Lower leg skin (tissue), 4 donors: ENCODE measurements at regions not wholly inside any gene's neighbourhood (a gene's known extent, or its start where the extent isn't known, plus 50 kb on each side); places are given as distances from the start of the nearest gene placed in this dataset.

Source experiments
- DNase-seq, 2 donors: peaks; one replicate each; pipeline ENCODE4 v3.0.0-alpha.2; 2019; ENCODE audit warnings: low spot score in 2 of 2
- H3K4me3 ChIP-seq: fragments of 200-600 bp; sonication (generic); 2 replicates; pipeline ENCODE4 v1.5.1; 2017; ENCODE audit warnings: mild to moderate bottlenecking, low read depth; ENCODE audit not compliant: poor library complexity, severe bottlenecking
- CTCF ChIP-seq, 3 donors: fragments of 450-650 bp; IDR thresholded peaks; one replicate each; pipeline ENCODE4 v1.5.1; 2016; ENCODE audit warnings: antibody characterized with exemption in 3 of 3, mild to moderate bottlenecking in 3 of 3, moderate library complexity in 2 of 3
- POLR2A ChIP-seq, 2 donors: fragments of 450-650 bp; IDR thresholded peaks; one replicate each; pipeline ENCODE4 v1.6.1; 2016 to 2017; ENCODE audit warnings: antibody characterized with exemption in 2 of 2, mild to moderate bottlenecking in 1 of 2, moderate library complexity in 1 of 2
- WGBS, 2 donors: methylation state at CpG; one replicate each; pipeline ENCODE4 v1.1.5; 2018; 5-methylcytosine and 5-hydroxymethylcytosine counted together
- intact Hi-C: fragments of 100-400 bp; cut with DNase I; formaldehyde crosslinking; loops from one replicate; pipeline ENCODE4 v1.15.0; 2023; ENCODE audit warnings: low total_unique reads

GRCh38 chr10:10778959-10779358 lies 238.7 kb upstream of the CELF2 start:
- no peak for TF ChIP-seq CTCF (IDR thresholded peaks at IDR 0.05)
- TF ChIP-seq POLR2A (IDR thresholded peaks at IDR 0.05) = no peak
- DNase-seq = no peak
- intact Hi-C loops = no loop called here
- H3K4me3 ChIP-seq = no peak overlapping the region
- 74 to 95% methylated on average over 2 of the region's 2 CpGs for WGBS, 2 donors

DNA sequence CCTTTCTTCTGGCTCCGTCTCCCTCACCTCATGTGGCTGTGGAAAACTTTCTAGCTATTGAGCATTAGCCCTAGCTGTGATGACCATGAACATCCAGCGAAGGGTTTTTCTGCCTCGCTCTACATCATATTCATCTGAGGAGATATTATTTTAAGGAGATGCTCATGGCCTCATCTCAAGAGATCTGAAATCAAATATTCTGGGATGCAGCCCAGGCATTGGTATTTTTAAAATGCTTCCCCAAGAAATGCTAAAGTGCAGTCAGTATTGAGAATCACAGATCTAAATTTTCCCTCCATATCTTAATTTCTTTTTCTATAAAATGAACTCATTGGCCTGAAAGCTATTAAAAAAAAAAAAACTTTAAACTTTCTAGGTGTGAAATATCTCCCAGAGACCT lies 238.2 kb upstream of the CELF2 start:
- no peak overlapping the region for H3K4me3 ChIP-seq
- intact Hi-C loops = no loop called here
- WGBS, 2 donors = 97 to 99% methylated on average over 3 of the region's 3 CpGs
- DNase-seq = no peak
- TF ChIP-seq POLR2A (IDR thresholded peaks at IDR 0.05) = no peak
- TF ChIP-seq CTCF (IDR thresholded peaks at IDR 0.05) = no peak

GRCh38 chr10:10780746-10781145 lies 236.9 kb upstream of the CELF2 start:
- no peak for TF ChIP-seq POLR2A (IDR thresholded peaks at IDR 0.05)
- no peak for TF ChIP-seq CTCF (IDR thresholded peaks at IDR 0.05)
- intact Hi-C loops = no loop called here
- WGBS, 2 donors = 81 to 84% methylated on average over 3 of the region's 3 CpGs
- no peak overlapping the region for H3K4me3 ChIP-seq
- no peak for DNase-seq

DNA sequence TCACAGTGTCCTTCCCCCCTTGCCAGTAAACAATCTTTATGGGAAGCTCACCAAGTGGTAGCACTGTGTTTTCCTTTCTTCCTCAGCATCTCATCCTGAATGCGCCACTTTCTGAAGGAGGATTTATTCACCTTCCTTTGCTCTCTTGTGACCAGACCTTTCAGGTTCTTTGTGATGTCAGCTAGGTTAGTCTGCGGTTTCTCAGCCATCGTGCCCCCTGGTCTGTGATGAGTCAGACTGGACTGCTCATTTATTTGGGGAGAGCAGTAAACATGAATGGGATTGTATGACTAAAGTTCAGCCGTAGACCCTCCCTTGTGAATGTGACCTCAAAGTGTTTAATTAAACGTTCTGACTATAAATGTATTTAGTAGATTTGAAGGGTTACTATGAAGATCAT lies 235.1 kb upstream of the CELF2 start:
- intact Hi-C loops = no loop called here
- TF ChIP-seq CTCF (IDR thresholded peaks at IDR 0.05) = no peak
- H3K4me3 ChIP-seq = no peak overlapping the region
- 88 to 92% methylated on average over 5 of the region's 5 CpGs for WGBS, 2 donors
- DNase-seq = no peak

- intact Hi-C loops = no loop called here
- TF ChIP-seq CTCF (IDR thresholded peaks at IDR 0.05) = no peak
- TF ChIP-seq POLR2A (IDR thresholded peaks at IDR 0.05) = no peak
- DNase-seq = no peak
- H3K4me3 ChIP-seq = no peak overlapping the region
Observed at GRCh38 chr10:10785627-10786026, 232.0 kb upstream of the CELF2 start.
